Upper lobe of left lung (tissue), 4 donors: ENCODE measurements at regions not wholly inside any gene's neighbourhood (a gene's known extent, or its start where the extent isn't known, plus 50 kb on each side); places are given as distances from the start of the nearest gene placed in this dataset.

Source experiments
- CTCF ChIP-seq, 6 experiments: fragments of 450-650 bp in 4 of 6; fragments of 200-600 bp in 2 of 6; sonication (generic) in 2 of 6; IDR thresholded peaks; one replicate each; pipeline ENCODE4 v1.5.1; 2016 to 2019; ENCODE audit warnings: antibody characterized with exemption in 6 of 6
- POLR2A ChIP-seq, 4 donors: fragments of 450-650 bp; IDR thresholded peaks; one replicate each; pipeline ENCODE4 v1.5.1; 2016 to 2017; ENCODE audit warnings: antibody characterized with exemption in 4 of 4, mild to moderate bottlenecking in 2 of 4

- no peak for TF ChIP-seq CTCF (IDR thresholded peaks at IDR 0.05)
- TF ChIP-seq POLR2A (IDR thresholded peaks at IDR 0.05), result no peak
These were observed 74.5 kb downstream of the EMX2 start for GRCh38 chr10:117617086-117617485.
